Mammary epithelial cell (primary cell): ENCODE measurements at regions not wholly inside any gene's neighbourhood (a gene's known extent, or its start where the extent isn't known, plus 50 kb on each side); places are given as distances from the start of the nearest gene placed in this dataset.

ENCODE experiments used
- EZH2 ChIP-seq: IDR thresholded peaks from 2 replicates; pipeline ENCODE4 v1.6.1; 2012; ENCODE audit warnings: low read length, inconsistent platforms, borderline replicate concordance
- TF ChIP-seq, protein P1 (sequence below), 2 donors: IDR thresholded peaks in 1 of 2; conservative IDR thresholded peaks in 1 of 2; 2 replicates each; pipeline ENCODE4 v1.5.1; 2011 to 2012; ENCODE audit warnings: inconsistent platforms in 2 of 2, low read length in 2 of 2, mild to moderate bottlenecking in 2 of 2, control low read depth in 1 of 2, low read depth in 1 of 2; ENCODE audit not compliant: insufficient read depth in 1 of 2; ENCODE audit errors: extremely low read depth in 1 of 2

DNA sequence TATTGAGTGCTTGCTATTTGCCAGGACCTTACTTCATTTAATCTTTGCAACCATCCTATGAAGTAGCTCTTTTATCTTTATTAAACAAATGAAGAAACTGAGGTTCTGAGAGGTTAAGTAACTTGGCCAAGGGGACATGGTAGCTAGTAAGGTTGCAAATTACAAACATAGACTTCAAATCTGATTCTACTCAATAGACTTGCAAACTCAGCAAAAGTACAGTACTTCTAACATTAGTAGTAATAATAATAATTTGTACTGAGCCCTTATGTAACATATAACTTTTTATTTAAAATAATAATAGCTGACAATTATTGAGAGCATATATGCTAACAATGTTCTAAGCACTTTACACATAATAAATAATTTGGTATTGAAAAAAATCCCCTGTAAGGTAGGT, 255.7 kb upstream of the ATP5MC3 start:
- TF ChIP-seq, protein P1, sequence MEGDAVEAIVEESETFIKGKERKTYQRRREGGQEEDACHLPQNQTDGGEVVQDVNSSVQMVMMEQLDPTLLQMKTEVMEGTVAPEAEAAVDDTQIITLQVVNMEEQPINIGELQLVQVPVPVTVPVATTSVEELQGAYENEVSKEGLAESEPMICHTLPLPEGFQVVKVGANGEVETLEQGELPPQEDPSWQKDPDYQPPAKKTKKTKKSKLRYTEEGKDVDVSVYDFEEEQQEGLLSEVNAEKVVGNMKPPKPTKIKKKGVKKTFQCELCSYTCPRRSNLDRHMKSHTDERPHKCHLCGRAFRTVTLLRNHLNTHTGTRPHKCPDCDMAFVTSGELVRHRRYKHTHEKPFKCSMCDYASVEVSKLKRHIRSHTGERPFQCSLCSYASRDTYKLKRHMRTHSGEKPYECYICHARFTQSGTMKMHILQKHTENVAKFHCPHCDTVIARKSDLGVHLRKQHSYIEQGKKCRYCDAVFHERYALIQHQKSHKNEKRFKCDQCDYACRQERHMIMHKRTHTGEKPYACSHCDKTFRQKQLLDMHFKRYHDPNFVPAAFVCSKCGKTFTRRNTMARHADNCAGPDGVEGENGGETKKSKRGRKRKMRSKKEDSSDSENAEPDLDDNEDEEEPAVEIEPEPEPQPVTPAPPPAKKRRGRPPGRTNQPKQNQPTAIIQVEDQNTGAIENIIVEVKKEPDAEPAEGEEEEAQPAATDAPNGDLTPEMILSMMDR (conservative IDR thresholded peaks at IDR 0.05 in 1 of 2, IDR thresholded peaks at IDR 0.05 in 1 of 2; ENCODE audit: extremely low read depth in 1 of 2, insufficient read depth in 1 of 2, low read depth in 1 of 2, low read length in 2 of 2), result no peak
- no peak for TF ChIP-seq EZH2
